OCI-LY3 (cell line): ENCODE measurements at regions not wholly inside any gene's neighbourhood (a gene's known extent, or its start where the extent isn't known, plus 50 kb on each side); places are given as distances from the start of the nearest gene placed in this dataset.
"Not testable (repeated sequence)": the region's sequence is repeated elsewhere in the genome, so short reads cannot be mapped to it uniquely, and the experiment has no call there.

Experiments
- H2AFZ ChIP-seq: fragments of 200-600, 300-600 bp; shearing (Covaris generic); 2 replicates; pipeline ENCODE4 v1.6.0; 2014; ENCODE audit warnings: antibody characterized with exemption, low read depth, low read length
- H3K27ac ChIP-seq: fragments of 200-600, 300-600 bp; sonication (generic); 2 replicates; pipeline ENCODE4 v1.5.1; 2014; ENCODE audit warnings: mild to moderate bottlenecking, low read length, moderate library complexity, mixed read lengths
- H3K27me3 ChIP-seq: fragments of 200-600, 300-600 bp; sonication (generic); 2 replicates; pipeline ENCODE4 v1.6.1; 2014; ENCODE audit warnings: low read depth, low read length, mixed read lengths
- H3K36me3 ChIP-seq: fragments of 200-600, 300-600 bp; sonication (generic); replicated peaks from 2 replicates; pipeline ENCODE3; 2014; ENCODE audit warnings: low read depth, low read length, mixed read lengths
- H3K4me1 ChIP-seq: fragments of 300-600, 200-600 bp; sonication (generic); 2 replicates; pipeline ENCODE4 v1.6.1; 2014; ENCODE audit warnings: low read length, mixed read lengths
- H3K4me2 ChIP-seq: fragments of 200-600, 300-600 bp; sonication (generic); 2 replicates; pipeline ENCODE4 v1.6.1; 2014; ENCODE audit warnings: low read length, mixed read lengths
- H3K4me3 ChIP-seq: fragments of 300-600, 200-600 bp; sonication (generic); 2 replicates; pipeline ENCODE4 v1.5.1; 2014; ENCODE audit warnings: antibody characterized with exemption, mild to moderate bottlenecking, low read length, moderate library complexity
- H3K79me2 ChIP-seq: fragments of 300-600, 200-600 bp; shearing (Covaris generic); 2 replicates; pipeline ENCODE4 v1.6.1; 2014; ENCODE audit warnings: mild to moderate bottlenecking, low read length, mixed read lengths
- H3K9ac ChIP-seq: fragments of 300-600, 200-600 bp; shearing (Covaris generic); 2 replicates; pipeline ENCODE4 v1.6.0; 2014; ENCODE audit warnings: mild to moderate bottlenecking, low read length, moderate library complexity
- H3K9me3 ChIP-seq: fragments of 200-600, 300-600 bp; shearing (Covaris generic); 2 replicates; pipeline ENCODE4 v1.6.1; 2014; ENCODE audit warnings: low read length, mixed read lengths; ENCODE audit not compliant: insufficient read depth
- H4K20me1 ChIP-seq: fragments of 200-600, 300-600 bp; sonication (generic); 2 replicates; pipeline ENCODE4 v1.6.1; 2016; ENCODE audit warnings: low read length, mixed read lengths; ENCODE audit not compliant: insufficient read depth
- EZH2phosphoT487 ChIP-seq: fragments of 200-600 bp; shearing (Covaris generic); IDR thresholded peaks from 2 replicates; pipeline ENCODE4 v1.6.1; 2018; ENCODE audit warnings: antibody characterized with exemption, mixed run types, low read depth
- TF ChIP-seq, protein P1 (sequence below): fragments of 200-600, 300-600 bp; sonication (generic); IDR thresholded peaks from 2 replicates; pipeline ENCODE4 v1.5.1; 2014; ENCODE audit warnings: antibody characterized with exemption, low read length, low read depth

DNA sequence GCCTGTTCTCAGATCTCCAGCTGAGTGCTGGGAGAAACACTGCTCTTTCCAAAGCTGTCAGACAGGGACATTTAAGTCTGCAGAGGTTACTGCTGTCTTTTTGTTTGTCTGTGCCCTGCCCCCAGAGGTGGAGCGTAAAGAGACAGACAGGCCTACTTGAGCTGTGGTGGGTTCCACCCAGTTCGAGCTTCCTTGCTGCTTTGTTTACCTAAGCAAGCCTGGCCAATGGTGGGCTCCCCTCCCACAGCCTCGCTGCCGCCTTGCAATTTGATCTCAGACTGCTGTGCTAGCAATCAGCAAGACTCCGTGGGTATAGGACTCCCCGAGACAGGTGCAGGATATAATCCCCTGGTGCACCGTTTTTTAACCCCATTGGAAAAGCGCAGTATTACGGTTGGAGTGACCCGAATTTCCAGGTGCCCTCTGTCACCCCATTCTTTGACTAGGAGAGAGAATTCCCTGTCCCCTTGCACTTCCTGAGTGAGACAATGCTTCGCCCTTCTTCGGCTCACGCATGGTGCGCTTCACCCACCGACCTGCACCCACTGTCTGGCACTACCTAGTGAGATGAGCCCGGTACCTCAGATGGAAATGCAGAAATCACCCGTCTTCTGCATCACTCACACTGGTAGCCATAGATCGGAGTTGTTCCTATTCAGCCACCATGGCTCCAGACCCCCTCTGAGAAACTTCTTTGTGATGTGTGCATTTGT is 650.3 kb upstream of the ALG10B start:
- Histone ChIP-seq H3K4me2 (no peak overlapping the region), H3K4me1 (no peaks in the 10 kb centered on the region), H3K79me2 (no peaks in the 10 kb centered on the region), H3K9me3 (no peaks in the 10 kb centered on the region), H3K27me3 (no peaks in the 10 kb centered on the region), H3K36me3 (no peaks in the 10 kb centered on the region), H3K27ac (no peak overlapping the region), H2AFZ (no peak overlapping the region), H3K9ac (no peak overlapping the region), H3K4me3 (no peak overlapping the region), H4K20me1 (no peaks in the 10 kb centered on the region)
- no peak for TF ChIP-seq EZH2phosphoT487
- TF ChIP-seq, protein P1, sequence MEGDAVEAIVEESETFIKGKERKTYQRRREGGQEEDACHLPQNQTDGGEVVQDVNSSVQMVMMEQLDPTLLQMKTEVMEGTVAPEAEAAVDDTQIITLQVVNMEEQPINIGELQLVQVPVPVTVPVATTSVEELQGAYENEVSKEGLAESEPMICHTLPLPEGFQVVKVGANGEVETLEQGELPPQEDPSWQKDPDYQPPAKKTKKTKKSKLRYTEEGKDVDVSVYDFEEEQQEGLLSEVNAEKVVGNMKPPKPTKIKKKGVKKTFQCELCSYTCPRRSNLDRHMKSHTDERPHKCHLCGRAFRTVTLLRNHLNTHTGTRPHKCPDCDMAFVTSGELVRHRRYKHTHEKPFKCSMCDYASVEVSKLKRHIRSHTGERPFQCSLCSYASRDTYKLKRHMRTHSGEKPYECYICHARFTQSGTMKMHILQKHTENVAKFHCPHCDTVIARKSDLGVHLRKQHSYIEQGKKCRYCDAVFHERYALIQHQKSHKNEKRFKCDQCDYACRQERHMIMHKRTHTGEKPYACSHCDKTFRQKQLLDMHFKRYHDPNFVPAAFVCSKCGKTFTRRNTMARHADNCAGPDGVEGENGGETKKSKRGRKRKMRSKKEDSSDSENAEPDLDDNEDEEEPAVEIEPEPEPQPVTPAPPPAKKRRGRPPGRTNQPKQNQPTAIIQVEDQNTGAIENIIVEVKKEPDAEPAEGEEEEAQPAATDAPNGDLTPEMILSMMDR, result no peak

DNA sequence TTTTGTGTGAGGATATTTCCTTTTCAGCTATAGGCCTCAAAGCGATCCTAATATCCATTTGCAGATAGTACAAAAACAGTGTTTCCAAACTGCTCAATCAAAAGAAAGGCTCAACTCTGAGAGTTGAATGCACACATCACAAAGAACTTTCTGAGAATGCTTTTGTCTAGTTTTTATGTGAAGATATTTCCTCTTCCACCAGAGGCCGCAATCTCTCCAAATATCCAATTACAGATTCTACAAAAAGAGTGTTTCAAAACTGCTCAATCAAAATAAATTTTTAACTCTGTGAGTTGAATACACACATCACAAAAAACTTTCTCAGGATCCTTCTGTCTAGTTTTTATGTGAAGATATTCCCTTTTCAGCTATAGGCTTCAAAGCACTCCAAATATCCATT is 648.0 kb upstream of the ALG10B start:
- not testable (repeated sequence) for H4K20me1 ChIP-seq, H3K36me3 ChIP-seq, H3K27ac ChIP-seq, H3K4me2 ChIP-seq, H3K4me3 ChIP-seq, H3K79me2 ChIP-seq, H3K9me3 ChIP-seq, H2AFZ ChIP-seq, H3K4me1 ChIP-seq, H3K27me3 ChIP-seq, H3K9ac ChIP-seq

DNA sequence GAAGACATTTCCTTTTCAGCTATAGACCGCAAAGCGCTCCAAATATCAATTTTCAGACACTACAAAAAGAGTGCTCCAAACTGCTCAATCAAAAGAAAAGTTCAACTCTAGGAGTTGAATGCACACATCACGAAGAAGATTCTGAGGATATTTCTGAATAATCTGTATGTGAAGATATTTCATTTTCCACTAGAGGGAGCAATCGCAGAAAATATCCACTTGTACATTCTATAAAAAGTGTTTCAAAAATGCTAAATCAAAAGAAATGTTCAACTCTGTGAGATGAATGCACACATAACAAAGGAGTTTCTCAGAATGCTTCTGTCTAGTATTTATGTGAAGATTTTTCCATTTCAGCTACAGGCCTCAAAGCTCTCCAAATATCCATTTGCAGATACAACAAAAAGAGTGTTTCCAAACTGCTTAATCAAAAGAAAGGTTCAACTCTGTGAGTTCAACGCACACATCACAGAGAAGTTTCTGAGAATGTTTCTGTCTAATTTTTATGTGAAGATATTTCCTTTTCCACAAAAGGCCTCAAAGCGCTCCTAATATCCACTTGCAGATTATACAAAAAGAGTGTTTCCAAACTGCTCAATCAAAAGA is 643.8 kb upstream of the ALG10B start:
- H3K4me3 ChIP-seq, result no peak overlapping the region
- H3K36me3 ChIP-seq, result no peaks in the 10 kb centered on the region
- no peak for TF ChIP-seq EZH2phosphoT487
- TF ChIP-seq, protein P1, result peak; percentile 52
- no peak overlapping the region for H2AFZ ChIP-seq
- H3K4me2 ChIP-seq, result no peak overlapping the region
- H3K9me3 ChIP-seq, result no peaks in the 10 kb centered on the region
- H3K4me1 ChIP-seq, result no peaks in the 10 kb centered on the region
- no peaks in the 10 kb centered on the region for H3K79me2 ChIP-seq
- H3K27ac ChIP-seq, result no peak overlapping the region
- no peaks in the 10 kb centered on the region for H3K27me3 ChIP-seq
- no peaks in the 10 kb centered on the region for H4K20me1 ChIP-seq
- no peak overlapping the region for H3K9ac ChIP-seq

DNA sequence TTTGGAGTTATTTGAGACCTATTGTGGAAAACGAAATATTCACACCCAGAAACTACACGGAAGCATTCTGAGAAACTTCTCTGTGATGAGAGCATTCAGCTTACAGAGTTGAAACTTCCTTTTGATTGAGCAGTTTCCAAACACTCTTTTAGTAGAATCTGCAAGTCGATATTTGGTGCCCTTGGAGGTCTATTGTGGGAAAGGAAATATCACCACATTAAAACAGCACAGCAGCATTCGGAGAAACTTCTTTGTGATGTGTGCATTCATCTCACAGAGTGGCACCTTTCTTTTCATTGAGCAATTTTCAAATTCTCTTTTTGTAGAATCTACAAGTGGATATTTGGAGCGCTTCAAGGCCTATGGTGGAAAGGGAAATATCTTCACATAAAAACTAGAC is 595.7 kb upstream of the ALG10B start:
- no peaks in the 10 kb centered on the region for H3K27me3 ChIP-seq
- H3K9ac ChIP-seq, result no peak overlapping the region
- no peak overlapping the region for H3K4me2 ChIP-seq
- no peak overlapping the region for H3K27ac ChIP-seq
- no peak overlapping the region for H2AFZ ChIP-seq
- no peaks in the 10 kb centered on the region for H4K20me1 ChIP-seq
- TF ChIP-seq EZH2phosphoT487, result no peak
- TF ChIP-seq, protein P1, result no peak
- no peaks in the 10 kb centered on the region for H3K36me3 ChIP-seq
- H3K79me2 ChIP-seq, result no peaks in the 10 kb centered on the region
- H3K4me1 ChIP-seq, result no peaks in the 10 kb centered on the region
- no peaks in the 10 kb centered on the region for H3K9me3 ChIP-seq
- no peak overlapping the region for H3K4me3 ChIP-seq
